Gastroesophageal sphincter (tissue), 3 donors: ENCODE measurements at regions not wholly inside any gene's neighbourhood (a gene's known extent, or its start where the extent isn't known, plus 50 kb on each side); places are given as distances from the start of the nearest gene placed in this dataset.

Experiments
- EP300 ChIP-seq: sonication (generic); formaldehyde crosslinking; IDR thresholded peaks from one replicate; pipeline ENCODE4 v1.6.1; 2017; ENCODE audit warnings: antibody characterized with exemption, mild to moderate bottlenecking
- POLR2A ChIP-seq, 2 donors: fragments of 450-650 bp; IDR thresholded peaks; one replicate each; pipeline ENCODE4 v1.6.1; 2017; ENCODE audit warnings: antibody characterized with exemption in 2 of 2, mild to moderate bottlenecking in 2 of 2, moderate library complexity in 1 of 2
- TF ChIP-seq, protein P1 (sequence below), 4 experiments: fragments of 200-600 bp in 2 of 4; fragments of 450-650 bp in 2 of 4; sonication (generic) in 1 of 4; IDR thresholded peaks; one replicate each; pipeline ENCODE4 v1.5.1; 2017 to 2019; ENCODE audit warnings: antibody characterized with exemption in 4 of 4, mild to moderate bottlenecking in 2 of 4, moderate library complexity in 2 of 4

DNA sequence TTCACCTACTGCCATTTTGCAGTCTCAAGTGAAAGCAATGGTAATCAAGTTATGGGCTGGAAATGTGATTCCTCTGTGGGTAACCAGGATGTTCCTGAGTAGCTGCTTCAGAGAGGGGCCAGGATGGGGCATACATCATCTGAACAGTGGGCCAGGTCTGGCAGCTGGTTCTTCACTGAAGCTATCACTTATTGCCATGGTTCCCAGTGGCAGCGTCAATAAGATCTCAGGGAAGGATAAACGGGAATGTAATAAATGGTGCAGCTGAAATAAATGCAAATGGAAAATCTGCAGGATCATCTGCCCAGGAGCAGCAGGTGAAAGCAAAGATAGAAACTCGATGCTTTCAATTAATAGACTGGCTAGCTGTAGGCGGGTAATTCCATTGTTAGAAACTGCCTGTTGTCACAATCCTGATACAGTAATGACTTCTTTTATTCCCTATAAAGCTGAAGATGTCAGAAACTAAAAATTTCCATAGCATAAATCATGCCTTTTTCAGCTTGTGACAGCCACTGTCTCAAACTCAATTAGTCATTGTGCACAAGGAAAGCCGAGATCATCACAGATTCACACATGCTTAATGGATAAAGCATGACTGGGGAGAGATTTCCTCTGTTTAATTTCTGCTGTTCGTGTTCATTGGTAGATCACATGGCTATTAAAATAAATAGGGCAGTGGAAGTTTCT is 56.2 kb upstream of the CCDC85A start:
- TF ChIP-seq, protein P1, sequence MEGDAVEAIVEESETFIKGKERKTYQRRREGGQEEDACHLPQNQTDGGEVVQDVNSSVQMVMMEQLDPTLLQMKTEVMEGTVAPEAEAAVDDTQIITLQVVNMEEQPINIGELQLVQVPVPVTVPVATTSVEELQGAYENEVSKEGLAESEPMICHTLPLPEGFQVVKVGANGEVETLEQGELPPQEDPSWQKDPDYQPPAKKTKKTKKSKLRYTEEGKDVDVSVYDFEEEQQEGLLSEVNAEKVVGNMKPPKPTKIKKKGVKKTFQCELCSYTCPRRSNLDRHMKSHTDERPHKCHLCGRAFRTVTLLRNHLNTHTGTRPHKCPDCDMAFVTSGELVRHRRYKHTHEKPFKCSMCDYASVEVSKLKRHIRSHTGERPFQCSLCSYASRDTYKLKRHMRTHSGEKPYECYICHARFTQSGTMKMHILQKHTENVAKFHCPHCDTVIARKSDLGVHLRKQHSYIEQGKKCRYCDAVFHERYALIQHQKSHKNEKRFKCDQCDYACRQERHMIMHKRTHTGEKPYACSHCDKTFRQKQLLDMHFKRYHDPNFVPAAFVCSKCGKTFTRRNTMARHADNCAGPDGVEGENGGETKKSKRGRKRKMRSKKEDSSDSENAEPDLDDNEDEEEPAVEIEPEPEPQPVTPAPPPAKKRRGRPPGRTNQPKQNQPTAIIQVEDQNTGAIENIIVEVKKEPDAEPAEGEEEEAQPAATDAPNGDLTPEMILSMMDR (IDR thresholded peaks at IDR 0.05): no peak
- no peak for TF ChIP-seq POLR2A (IDR thresholded peaks at IDR 0.05)
- no peak for TF ChIP-seq EP300
